ENCODE measurements at regions not wholly inside any gene's neighbourhood (a gene's known extent, or its start where the extent isn't known, plus 50 kb on each side); places are given as distances from the start of the nearest gene placed in this dataset.

DNA sequence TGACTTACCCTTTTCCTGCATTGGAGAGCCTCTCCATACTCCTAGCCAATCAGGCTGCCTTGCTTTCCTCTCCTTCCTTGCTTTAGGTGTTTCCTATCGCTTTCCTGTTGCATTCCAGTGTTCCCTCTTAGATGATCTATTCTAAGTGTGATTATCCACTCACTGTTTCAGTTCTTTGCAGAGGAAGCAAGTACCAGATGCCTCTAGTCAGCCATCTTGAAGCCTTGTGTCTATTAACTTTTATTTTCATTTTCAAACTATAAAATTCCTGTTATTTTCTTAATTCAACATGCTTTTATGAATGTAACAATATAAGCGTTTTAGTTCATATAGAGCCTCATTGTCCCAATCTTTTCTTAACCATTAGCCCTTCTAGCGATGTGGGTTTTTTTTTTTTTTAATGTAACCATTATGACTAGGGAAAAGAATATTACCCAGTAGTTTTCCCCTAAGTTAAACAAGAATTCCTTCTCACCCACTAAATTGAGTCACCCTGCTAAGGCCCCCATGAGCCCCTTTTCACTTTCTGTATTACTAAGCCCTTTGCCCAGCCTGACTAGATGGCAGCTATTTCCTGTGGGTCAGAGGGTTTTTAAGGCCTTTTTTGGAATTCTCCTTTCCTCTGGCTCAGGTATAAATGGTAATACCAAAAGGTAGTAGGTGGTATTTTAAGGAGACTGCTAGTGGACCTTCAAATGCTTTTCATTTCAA lies 229.4 kb upstream of the CTNNB1 start:
- TF ChIP-seq, protein P1, sequence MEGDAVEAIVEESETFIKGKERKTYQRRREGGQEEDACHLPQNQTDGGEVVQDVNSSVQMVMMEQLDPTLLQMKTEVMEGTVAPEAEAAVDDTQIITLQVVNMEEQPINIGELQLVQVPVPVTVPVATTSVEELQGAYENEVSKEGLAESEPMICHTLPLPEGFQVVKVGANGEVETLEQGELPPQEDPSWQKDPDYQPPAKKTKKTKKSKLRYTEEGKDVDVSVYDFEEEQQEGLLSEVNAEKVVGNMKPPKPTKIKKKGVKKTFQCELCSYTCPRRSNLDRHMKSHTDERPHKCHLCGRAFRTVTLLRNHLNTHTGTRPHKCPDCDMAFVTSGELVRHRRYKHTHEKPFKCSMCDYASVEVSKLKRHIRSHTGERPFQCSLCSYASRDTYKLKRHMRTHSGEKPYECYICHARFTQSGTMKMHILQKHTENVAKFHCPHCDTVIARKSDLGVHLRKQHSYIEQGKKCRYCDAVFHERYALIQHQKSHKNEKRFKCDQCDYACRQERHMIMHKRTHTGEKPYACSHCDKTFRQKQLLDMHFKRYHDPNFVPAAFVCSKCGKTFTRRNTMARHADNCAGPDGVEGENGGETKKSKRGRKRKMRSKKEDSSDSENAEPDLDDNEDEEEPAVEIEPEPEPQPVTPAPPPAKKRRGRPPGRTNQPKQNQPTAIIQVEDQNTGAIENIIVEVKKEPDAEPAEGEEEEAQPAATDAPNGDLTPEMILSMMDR (IDR thresholded peaks at IDR 0.05): no peak
- no peak for TF ChIP-seq SIN3A (IDR thresholded peaks at IDR 0.05; ENCODE audit: borderline replicate concordance, insufficient read depth, low read depth, low read length)
